Testis (tissue), 2 donors: ENCODE measurements at regions not wholly inside any gene's neighbourhood (a gene's known extent, or its start where the extent isn't known, plus 50 kb on each side); places are given as distances from the start of the nearest gene placed in this dataset.

Source experiments
- DNase-seq: peaks from one replicate; pipeline ENCODE4 v3.0.0-alpha.2; 2019
- H3K27ac ChIP-seq, 2 donors: fragments of 200-600 bp; sonication (generic); one replicate each; pipeline ENCODE4 v1.5.1; 2019
- H3K27me3 ChIP-seq: fragments of 200-600 bp; sonication (generic); one replicate; pipeline ENCODE4 v1.5.1; 2019
- H3K36me3 ChIP-seq: fragments of 200-600 bp; sonication (generic); one replicate; pipeline ENCODE4 v1.5.1; 2017; ENCODE audit warnings: low read depth; ENCODE audit errors: missing control alignments
- H3K4me1 ChIP-seq: fragments of 200-600 bp; sonication (generic); one replicate; pipeline ENCODE4 v1.5.1; 2019
- H3K4me3 ChIP-seq, 2 donors: fragments of 200-600 bp; sonication (generic); one replicate each; pipeline ENCODE4 v1.5.1; 2017 to 2019
- H3K9me3 ChIP-seq: fragments of 200-600 bp; sonication (generic); one replicate; pipeline ENCODE4 v1.5.1; 2017
- POLR2A ChIP-seq: fragments of 450-650 bp; IDR thresholded peaks from one replicate; pipeline ENCODE4 v1.6.1; 2017; ENCODE audit warnings: antibody characterized with exemption, mild to moderate bottlenecking, moderate library complexity
- WGBS, 2 donors: methylation state at CpG; one replicate each; pipeline ENCODE4 v1.1.5; 2018; 5-methylcytosine and 5-hydroxymethylcytosine counted together
- intact Hi-C: fragments of 100-400 bp; cut with DNase I; formaldehyde crosslinking; loops from one replicate; pipeline ENCODE4 v1.15.1; 2023; ENCODE audit warnings: low total_unique reads
- TF ChIP-seq, protein P1 (sequence below), 3 experiments: fragments of 450-650 bp in 2 of 3; fragments of 200-600 bp in 1 of 3; sonication (generic) in 1 of 3; IDR thresholded peaks; one replicate each; pipeline ENCODE4 v1.5.1; 2016 to 2019; ENCODE audit warnings: antibody characterized with exemption in 3 of 3, mild to moderate bottlenecking in 2 of 3, moderate library complexity in 1 of 3

GRCh38 chr22:47394504-47395440, 632.3 kb downstream of the TBC1D22A start:
- intact Hi-C loops, result no loop called here
- Histone ChIP-seq H3K4me1 (no peaks in the 10 kb centered on the region), H3K27ac (no peak overlapping the region), H3K36me3 (no peaks in the 10 kb centered on the region), H3K27me3 (no peaks in the 10 kb centered on the region), H3K4me3 (no peak overlapping the region), H3K9me3 (no peaks in the 10 kb centered on the region)
- 79 to 89% methylated on average over 12 of the region's 12 CpGs for WGBS, 2 donors
- no peak for TF ChIP-seq POLR2A
- TF ChIP-seq, protein P1, sequence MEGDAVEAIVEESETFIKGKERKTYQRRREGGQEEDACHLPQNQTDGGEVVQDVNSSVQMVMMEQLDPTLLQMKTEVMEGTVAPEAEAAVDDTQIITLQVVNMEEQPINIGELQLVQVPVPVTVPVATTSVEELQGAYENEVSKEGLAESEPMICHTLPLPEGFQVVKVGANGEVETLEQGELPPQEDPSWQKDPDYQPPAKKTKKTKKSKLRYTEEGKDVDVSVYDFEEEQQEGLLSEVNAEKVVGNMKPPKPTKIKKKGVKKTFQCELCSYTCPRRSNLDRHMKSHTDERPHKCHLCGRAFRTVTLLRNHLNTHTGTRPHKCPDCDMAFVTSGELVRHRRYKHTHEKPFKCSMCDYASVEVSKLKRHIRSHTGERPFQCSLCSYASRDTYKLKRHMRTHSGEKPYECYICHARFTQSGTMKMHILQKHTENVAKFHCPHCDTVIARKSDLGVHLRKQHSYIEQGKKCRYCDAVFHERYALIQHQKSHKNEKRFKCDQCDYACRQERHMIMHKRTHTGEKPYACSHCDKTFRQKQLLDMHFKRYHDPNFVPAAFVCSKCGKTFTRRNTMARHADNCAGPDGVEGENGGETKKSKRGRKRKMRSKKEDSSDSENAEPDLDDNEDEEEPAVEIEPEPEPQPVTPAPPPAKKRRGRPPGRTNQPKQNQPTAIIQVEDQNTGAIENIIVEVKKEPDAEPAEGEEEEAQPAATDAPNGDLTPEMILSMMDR (IDR thresholded peaks at IDR 0.05), result no peak
- no peak for DNase-seq

- 93 to 100% methylated on average over 3 to 9 of the region's 9 CpGs for WGBS, 2 donors
- Histone ChIP-seq H3K27me3 (no peaks in the 10 kb centered on the region), H3K4me1 (no peaks in the 10 kb centered on the region), H3K9me3 (no peaks in the 10 kb centered on the region), H3K36me3 (no peaks in the 10 kb centered on the region), H3K27ac (no peak overlapping the region), H3K4me3 (no peak overlapping the region)
- intact Hi-C loops, result no loop called here
- TF ChIP-seq, protein P1 (IDR thresholded peaks at IDR 0.05), result no peak
- TF ChIP-seq POLR2A, result no peak
- DNase-seq, result no peak
Observed at GRCh38 chr22:47393191-47393590, 630.7 kb downstream of the TBC1D22A start.

DNA sequence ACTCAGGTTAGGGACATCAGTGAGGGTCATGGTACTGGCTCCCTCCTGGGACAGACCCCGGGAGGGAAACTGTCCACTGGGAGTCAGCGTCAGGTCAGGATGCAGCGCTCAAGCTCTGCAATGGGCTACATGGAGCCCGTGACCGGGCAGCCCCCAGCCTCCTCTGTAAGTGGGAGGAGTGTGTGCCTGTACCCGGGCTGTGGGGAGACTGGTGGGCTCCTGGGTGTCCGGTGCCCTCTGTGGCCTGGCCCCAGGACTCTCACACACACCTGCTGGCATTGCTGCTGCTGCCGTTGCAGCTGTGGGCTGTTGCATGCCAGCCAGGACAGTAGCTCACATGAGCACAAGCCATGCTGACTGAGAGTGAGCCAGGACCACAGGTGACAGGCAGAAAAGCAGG, 630.3 kb downstream of the TBC1D22A start:
- Histone ChIP-seq H3K9me3 (no peaks in the 10 kb centered on the region), H3K36me3 (no peaks in the 10 kb centered on the region), H3K4me3 (no peak overlapping the region), H3K27me3 (no peaks in the 10 kb centered on the region), H3K27ac (no peak overlapping the region), H3K4me1 (no peaks in the 10 kb centered on the region)
- no peak for DNase-seq
- WGBS, 2 donors, result 87 to 96% methylated on average over 5 to 8 of the region's 8 CpGs
- TF ChIP-seq, protein P1 (IDR thresholded peaks at IDR 0.05), result no peak
- TF ChIP-seq POLR2A, result no peak
- intact Hi-C loops, result no loop called here

DNA sequence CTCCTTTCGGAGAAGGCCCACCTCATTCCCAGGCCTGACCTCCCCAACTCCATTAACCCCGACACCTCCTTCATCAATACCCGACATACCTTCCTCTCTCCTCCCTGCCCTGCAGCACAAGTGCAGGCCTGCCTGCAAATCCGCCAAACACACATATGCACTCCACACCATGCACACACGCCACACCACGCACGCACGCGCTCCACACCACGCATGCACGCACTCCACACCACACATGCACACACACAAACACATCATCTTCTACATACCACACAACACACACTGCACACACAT, 629.6 kb downstream of the TBC1D22A start:
- Histone ChIP-seq H3K36me3 (no peaks in the 10 kb centered on the region), H3K4me3 (no peak overlapping the region), H3K27ac (no peak overlapping the region), H3K27me3 (no peaks in the 10 kb centered on the region), H3K4me1 (no peaks in the 10 kb centered on the region), H3K9me3 (no peaks in the 10 kb centered on the region)
- DNase-seq, result no peak
- intact Hi-C loops, result no loop called here
- TF ChIP-seq, protein P1 (IDR thresholded peaks at IDR 0.05), result no peak
- no peak for TF ChIP-seq POLR2A
- 74 to 83% methylated on average over 11 of the region's 11 CpGs for WGBS, 2 donors
